ENCODE measurements at regions not wholly inside any gene's neighbourhood (a gene's known extent, or its start where the extent isn't known, plus 50 kb on each side); places are given as distances from the start of the nearest gene placed in this dataset.

DNA sequence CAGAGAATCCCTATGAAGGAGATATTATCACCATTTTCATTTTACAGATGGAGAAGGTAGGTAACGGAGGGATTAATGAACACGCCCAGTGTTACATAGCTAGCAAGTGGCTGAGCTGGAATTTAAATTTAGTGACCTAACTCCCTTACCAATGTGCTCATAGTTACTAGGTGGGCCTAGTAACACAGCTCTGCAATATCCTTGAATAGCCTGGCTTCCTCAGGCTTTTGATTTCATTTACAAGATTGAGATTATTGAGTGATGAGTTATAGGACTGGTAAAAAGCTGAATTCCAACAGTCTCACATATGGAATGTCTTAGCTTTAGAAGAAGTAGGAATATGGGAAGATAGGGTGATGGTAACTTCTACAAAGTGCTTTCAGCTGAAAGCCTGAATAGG is 336.3 kb upstream of the KIF2A start:
- Histone ChIP-seq H3K27ac (ENCODE audit: low read depth in 2 of 2, low read length in 1 of 2) (no peak overlapping the region), H2AFZ (ENCODE audit: low read depth) (no peak overlapping the region), H3K9me2 (no peaks in the 10 kb centered on the region), H3K4me1 (ENCODE audit: control insufficient read depth in 1 of 2, insufficient read depth in 2 of 2, low read depth in 1 of 2, low read length in 1 of 2) (no peaks in the 10 kb centered on the region), H3K36me3 (replicated peaks in 1 of 2; ENCODE audit: control insufficient read depth in 1 of 2, insufficient read depth in 2 of 2, low read length in 1 of 2) (no peaks in the 10 kb centered on the region), H3K9ac (no peak overlapping the region), H3K9me3 (no peaks in the 10 kb centered on the region), H3K4me3 (ENCODE audit: low read depth in 2 of 2, low read length in 1 of 2) (no peak overlapping the region), H4K20me1 (ENCODE audit: insufficient read depth) (no peaks in the 10 kb centered on the region), H3K79me2 (ENCODE audit: insufficient read depth) (no peaks in the 10 kb centered on the region), H3F3A (replicated peaks; ENCODE audit: insufficient read depth) (no peaks in the 10 kb centered on the region), H3K4me2 (no peak overlapping the region), H3K27me3 (ENCODE audit: insufficient read depth) (no peaks in the 10 kb centered on the region)
- TF ChIP-seq EP300 (IDR thresholded peaks at IDR 0.05; ENCODE audit: borderline replicate concordance in 1 of 2, low read depth in 1 of 2, low read length in 1 of 2) (no peak), MEF2A (IDR thresholded peaks at IDR 0.05; ENCODE audit: borderline replicate concordance, low read depth) (no peak), JUND (IDR thresholded peaks at IDR 0.05) (no peak), TEAD4 (IDR thresholded peaks at IDR 0.05; ENCODE audit: borderline replicate concordance, insufficient read depth) (no peak), SIN3A (IDR thresholded peaks at IDR 0.05; ENCODE audit: borderline replicate concordance, low read depth, low read length) (no peak), EZH2phosphoT487 (IDR thresholded peaks at IDR 0.05; ENCODE audit: borderline replicate concordance, low read depth) (no peak), FOXM1 (IDR thresholded peaks at IDR 0.05; ENCODE audit: low read depth) (no peak), FOXJ3 (CRISPR knock-in tag; IDR thresholded peaks at IDR 0.05) (no peak), FOSL2 (IDR thresholded peaks at IDR 0.05; ENCODE audit: borderline replicate concordance, low read depth) (no peak)
- TF ChIP-seq, protein P1, sequence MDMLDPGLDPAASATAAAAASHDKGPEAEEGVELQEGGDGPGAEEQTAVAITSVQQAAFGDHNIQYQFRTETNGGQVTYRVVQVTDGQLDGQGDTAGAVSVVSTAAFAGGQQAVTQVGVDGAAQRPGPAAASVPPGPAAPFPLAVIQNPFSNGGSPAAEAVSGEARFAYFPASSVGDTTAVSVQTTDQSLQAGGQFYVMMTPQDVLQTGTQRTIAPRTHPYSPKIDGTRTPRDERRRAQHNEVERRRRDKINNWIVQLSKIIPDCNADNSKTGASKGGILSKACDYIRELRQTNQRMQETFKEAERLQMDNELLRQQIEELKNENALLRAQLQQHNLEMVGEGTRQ (IDR thresholded peaks at IDR 0.05; ENCODE audit: borderline replicate concordance, low read depth, low read length): no peak
- TF ChIP-seq, protein P2, sequence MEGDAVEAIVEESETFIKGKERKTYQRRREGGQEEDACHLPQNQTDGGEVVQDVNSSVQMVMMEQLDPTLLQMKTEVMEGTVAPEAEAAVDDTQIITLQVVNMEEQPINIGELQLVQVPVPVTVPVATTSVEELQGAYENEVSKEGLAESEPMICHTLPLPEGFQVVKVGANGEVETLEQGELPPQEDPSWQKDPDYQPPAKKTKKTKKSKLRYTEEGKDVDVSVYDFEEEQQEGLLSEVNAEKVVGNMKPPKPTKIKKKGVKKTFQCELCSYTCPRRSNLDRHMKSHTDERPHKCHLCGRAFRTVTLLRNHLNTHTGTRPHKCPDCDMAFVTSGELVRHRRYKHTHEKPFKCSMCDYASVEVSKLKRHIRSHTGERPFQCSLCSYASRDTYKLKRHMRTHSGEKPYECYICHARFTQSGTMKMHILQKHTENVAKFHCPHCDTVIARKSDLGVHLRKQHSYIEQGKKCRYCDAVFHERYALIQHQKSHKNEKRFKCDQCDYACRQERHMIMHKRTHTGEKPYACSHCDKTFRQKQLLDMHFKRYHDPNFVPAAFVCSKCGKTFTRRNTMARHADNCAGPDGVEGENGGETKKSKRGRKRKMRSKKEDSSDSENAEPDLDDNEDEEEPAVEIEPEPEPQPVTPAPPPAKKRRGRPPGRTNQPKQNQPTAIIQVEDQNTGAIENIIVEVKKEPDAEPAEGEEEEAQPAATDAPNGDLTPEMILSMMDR (IDR thresholded peaks at IDR 0.05): no peak
- ChIA-PET POLR2A (no interaction called here), CTCF (no interaction called here)
- WGBS (ENCODE audit: low lambda C conversion rate): 69% methylated on average over 2 of the region's 2 CpGs
- no peak for DNase-seq

DNA sequence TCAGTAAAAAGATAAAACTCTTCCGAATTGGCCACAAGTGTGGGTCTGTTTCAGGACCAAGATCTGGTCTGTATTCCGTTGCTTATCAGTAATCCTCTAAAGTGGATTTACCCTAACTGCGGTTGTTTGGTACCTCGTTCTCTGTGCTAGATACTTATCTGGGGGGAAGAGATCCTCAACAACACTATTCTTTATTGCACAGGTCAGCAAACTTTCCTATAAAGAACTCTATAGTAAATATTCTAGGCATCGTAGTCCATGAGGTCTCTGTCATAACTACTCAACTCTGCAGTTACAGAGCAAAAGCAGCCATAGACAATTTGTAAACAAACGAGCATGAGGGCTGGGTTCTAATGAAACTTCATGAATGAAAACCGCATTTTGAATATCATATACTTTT is 335.8 kb upstream of the KIF2A start:
- Histone ChIP-seq H3K9ac (no peak overlapping the region), H4K20me1 (ENCODE audit: insufficient read depth) (no peaks in the 10 kb centered on the region), H3F3A (replicated peaks; ENCODE audit: insufficient read depth) (no peaks in the 10 kb centered on the region), H3K4me2 (no peak overlapping the region), H2AFZ (ENCODE audit: low read depth) (no peak overlapping the region), H3K36me3 (replicated peaks in 1 of 2; ENCODE audit: control insufficient read depth in 1 of 2, insufficient read depth in 2 of 2, low read length in 1 of 2) (no peaks in the 10 kb centered on the region), H3K79me2 (ENCODE audit: insufficient read depth) (no peaks in the 10 kb centered on the region), H3K4me1 (ENCODE audit: control insufficient read depth in 1 of 2, insufficient read depth in 2 of 2, low read depth in 1 of 2, low read length in 1 of 2) (no peaks in the 10 kb centered on the region), H3K27me3 (ENCODE audit: insufficient read depth) (no peaks in the 10 kb centered on the region), H3K9me3 (no peaks in the 10 kb centered on the region), H3K4me3 (ENCODE audit: low read depth in 2 of 2, low read length in 1 of 2) (no peak overlapping the region), H3K9me2 (no peaks in the 10 kb centered on the region), H3K27ac (ENCODE audit: low read depth in 2 of 2, low read length in 1 of 2) (no peak overlapping the region)
- 61% methylated on average over 7 of the region's 7 CpGs for WGBS (ENCODE audit: low lambda C conversion rate)
- DNase-seq: no peak
- TF ChIP-seq NFIC (IDR thresholded peaks at IDR 0.05; ENCODE audit: borderline replicate concordance): no peak
- TF ChIP-seq TEAD4 (IDR thresholded peaks at IDR 0.05; ENCODE audit: borderline replicate concordance, insufficient read depth): no peak
- no peak for TF ChIP-seq SMC3 (IDR thresholded peaks at IDR 0.05; ENCODE audit: low read depth, low read length)
- no peak for TF ChIP-seq GATA2 (CRISPR knock-in tag; IDR thresholded peaks at IDR 0.05)
- TF ChIP-seq FOSL2 (IDR thresholded peaks at IDR 0.05; ENCODE audit: borderline replicate concordance, low read depth): no peak
- no peak for TF ChIP-seq FOXM1 (IDR thresholded peaks at IDR 0.05; ENCODE audit: low read depth)
- TF ChIP-seq MEF2A (IDR thresholded peaks at IDR 0.05; ENCODE audit: borderline replicate concordance, low read depth): no peak
- no peak for TF ChIP-seq SIN3A (IDR thresholded peaks at IDR 0.05; ENCODE audit: borderline replicate concordance, low read depth, low read length)
- no peak for TF ChIP-seq RCOR1 (IDR thresholded peaks at IDR 0.05; ENCODE audit: low read length)
- TF ChIP-seq TAF1 (IDR thresholded peaks at IDR 0.05; ENCODE audit: borderline replicate concordance, low read depth, low read length): no peak
- CTCF ChIA-PET: no interaction called here
- POLR2A ChIA-PET: no interaction called here
